Urothelium cell line (cell line): ENCODE measurements at regions not wholly inside any gene's neighbourhood (a gene's known extent, or its start where the extent isn't known, plus 50 kb on each side); places are given as distances from the start of the nearest gene placed in this dataset.

Source experiments
- DNase-seq: peaks from one replicate; pipeline ENCODE4 v3.0.0; 2011; ENCODE audit warnings: low spot score, mixed read lengths
- FAIRE-seq: peaks from 2 replicates; lab custom pipeline; 2011; peaks lifted over from hg19 to GRCh38; lab: Jason Lieb, UNC

GRCh38 chr12:28814246-28814645 is 334.8 kb upstream of the FAR2 start:
- DNase-seq (no peak), FAIRE-seq (no peak)

DNA sequence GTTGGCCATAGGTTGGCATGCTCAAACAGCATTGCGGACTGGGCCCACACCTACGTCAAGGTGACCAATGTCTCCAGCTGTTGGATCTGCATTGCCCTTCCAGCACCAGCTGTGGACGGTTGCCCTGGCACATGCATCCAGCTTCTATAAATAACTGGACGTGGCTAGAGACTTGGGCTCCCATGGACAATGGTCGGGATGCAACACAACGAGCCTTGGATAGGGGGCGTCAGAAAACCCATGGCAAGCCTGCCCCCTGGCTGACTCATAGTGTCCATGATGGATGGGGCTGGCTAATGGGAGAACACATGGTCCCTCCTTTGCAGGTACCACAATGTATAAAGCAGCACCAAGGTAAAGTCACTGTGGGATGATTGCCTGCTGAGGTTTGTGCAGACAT is 331.6 kb upstream of the FAR2 start:
- peak; percentile 71 for FAIRE-seq
- no peak for DNase-seq

GRCh38 chr12:28824193-28824846 is 324.8 kb upstream of the FAR2 start:
- FAIRE-seq = peak; percentile 17
- no peak for DNase-seq

GRCh38 chr12:28824849-28825248 is 324.2 kb upstream of the FAR2 start:
- DNase-seq (no peak), FAIRE-seq (no peak)

GRCh38 chr12:28826766-28827165 is 322.3 kb upstream of the FAR2 start:
- no peak for FAIRE-seq
- DNase-seq = no peak

- DNase-seq = no peak
- no peak for FAIRE-seq
These were observed 321.2 kb upstream of the FAR2 start for GRCh38 chr12:28827861-28828260.

DNA sequence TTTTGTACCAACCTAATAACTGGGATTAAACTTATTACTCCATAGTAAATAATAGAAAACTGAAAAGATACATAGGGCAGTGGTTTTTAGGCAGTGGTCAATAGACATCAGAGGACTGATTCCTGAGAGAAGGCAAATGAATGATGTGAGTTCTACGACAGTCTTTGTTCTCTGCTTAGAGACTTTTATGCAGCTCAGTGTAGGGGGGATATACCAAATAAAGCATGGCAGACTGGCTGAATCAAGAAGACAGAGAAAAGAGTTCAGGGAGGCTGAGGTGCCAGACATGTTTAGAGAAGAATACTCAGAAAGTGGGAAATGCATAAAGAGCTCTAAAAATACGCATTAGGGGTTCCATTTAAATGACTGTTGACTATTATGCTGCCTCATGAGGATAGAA is 320.8 kb upstream of the FAR2 start:
- no peak for FAIRE-seq
- no peak for DNase-seq

GRCh38 chr12:28830491-28830890 is 318.6 kb upstream of the FAR2 start:
- DNase-seq = no peak
- FAIRE-seq = no peak

DNA sequence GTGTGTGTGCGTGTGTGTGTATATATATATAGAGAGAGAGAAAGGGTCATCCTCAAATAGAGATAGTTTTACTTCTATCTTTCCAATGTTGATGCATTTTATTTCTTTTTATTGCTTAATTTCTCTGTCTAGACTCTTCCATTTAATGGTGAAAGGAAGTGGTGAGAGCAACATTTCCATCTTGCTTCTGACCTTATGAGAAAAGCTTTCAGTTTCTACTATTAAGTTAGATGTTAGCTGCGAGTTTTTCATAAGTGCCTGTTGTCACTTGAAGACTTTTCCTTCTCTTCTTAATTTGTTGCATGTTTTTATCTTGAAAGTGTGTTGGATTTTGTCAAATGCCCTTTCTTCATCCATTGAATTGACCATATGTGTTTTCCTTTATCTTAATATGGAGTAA is 304.4 kb upstream of the FAR2 start:
- FAIRE-seq (no peak), DNase-seq (no peak)

- no peak for FAIRE-seq
- DNase-seq = no peak
These were observed 297.3 kb upstream of the FAR2 start for GRCh38 chr12:28851781-28852180.

DNA sequence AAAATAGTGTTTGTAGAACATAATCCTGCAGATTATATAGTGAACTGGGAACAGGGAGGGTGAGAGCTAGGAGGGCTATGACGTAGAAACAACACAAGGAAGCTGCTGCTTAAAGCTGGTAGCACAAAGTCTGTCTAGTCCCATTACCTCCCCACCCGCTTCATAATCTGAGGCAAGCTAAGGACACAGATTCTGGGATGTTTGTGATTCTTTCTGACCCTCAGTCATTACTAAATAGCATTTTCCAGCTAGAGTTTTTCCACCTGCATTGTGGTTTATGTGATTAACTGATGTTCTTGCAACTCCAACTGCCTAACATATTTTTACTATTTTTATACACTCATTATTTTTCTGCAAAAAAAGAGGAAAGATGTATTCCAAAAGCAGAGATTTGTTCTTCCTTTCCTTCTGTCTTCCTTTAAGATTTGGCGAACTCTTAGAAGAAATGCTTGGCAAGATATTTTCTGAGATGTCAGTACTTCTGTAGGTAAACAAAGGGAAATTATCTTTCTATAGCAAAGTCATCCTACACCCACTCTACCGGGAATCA is 293.2 kb upstream of the FAR2 start:
- FAIRE-seq (no peak), DNase-seq (no peak)

DNA sequence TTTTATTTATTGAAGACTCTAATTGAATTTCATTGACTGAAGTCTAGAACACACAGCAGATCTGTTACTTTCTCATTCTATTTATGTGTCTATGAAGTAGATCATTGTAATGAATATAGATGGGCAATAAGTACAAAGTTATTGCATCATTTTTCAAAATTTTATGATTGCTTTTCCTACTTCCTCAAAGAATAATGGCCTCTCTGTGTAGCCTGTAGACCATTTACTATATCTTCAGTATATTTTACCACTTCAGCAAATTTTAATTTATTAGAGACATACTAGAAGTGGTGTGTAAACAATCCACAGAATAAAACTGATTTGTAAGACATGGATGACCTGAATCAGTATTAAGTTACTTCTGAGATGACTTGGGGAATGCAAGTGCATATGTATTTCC is 291.7 kb upstream of the FAR2 start:
- no peak for DNase-seq
- no peak for FAIRE-seq

- DNase-seq (no peak), FAIRE-seq (no peak)
These were observed 289.5 kb upstream of the FAR2 start for GRCh38 chr12:28859551-28859950.

GRCh38 chr12:28865776-28866175 is 283.3 kb upstream of the FAR2 start:
- DNase-seq (no peak), FAIRE-seq (no peak)

DNA sequence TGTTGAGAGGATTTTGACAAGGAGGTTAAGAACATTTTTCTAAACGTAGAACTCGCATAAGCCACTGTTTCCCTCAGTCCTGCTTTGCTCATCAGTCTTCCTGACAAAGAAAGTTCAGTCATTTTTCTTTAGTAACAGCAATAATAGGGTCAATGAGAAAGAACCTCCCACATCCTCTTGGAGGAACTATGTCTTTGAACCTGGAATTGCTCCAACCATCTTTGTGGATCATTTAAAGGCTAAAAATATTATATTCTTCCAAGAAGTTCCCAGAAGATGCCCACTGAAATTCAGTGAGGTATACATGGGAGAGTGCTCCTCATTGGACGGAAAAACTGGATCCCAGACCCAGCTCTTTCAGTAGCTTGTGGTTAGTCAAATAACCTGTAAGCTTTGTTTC is 282.8 kb upstream of the FAR2 start:
- no peak for DNase-seq
- no peak for FAIRE-seq

DNA sequence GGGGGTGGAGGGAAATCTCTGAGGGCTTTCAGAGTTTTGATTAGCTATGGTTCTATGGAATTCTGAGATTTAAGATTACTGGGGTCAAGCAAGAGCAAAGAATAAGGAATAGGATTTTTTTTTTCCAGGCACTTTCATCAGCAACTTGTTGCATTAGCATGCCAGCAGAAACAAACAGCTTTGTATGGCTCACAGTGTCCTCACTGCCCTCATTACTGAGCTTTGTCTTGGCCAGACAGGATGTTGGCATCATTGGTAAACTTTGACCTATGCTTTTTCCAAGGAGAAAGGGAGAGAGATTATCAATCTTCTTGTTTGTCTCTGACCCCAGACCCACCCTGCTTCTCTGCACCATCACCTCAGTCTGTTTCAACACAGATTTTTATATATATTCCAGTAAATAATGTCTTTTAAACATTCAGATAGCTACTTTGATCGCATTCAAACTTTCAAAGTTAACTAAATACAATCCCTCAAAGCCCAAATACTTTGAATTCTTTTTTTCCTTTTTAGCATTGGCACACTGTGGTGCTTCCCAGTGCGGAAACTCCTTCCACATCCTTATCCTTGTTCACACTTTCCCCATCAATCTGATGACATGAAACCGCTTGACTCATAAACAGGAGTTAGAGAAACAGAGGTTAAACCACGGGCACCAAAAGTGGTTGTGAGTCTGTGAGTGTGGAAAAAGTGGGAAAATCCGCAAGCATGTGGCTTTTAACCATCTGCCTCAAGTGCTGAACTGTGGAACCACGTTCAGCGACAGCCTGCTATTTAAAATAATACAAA is 282.2 kb upstream of the FAR2 start:
- no peak for FAIRE-seq

DNA sequence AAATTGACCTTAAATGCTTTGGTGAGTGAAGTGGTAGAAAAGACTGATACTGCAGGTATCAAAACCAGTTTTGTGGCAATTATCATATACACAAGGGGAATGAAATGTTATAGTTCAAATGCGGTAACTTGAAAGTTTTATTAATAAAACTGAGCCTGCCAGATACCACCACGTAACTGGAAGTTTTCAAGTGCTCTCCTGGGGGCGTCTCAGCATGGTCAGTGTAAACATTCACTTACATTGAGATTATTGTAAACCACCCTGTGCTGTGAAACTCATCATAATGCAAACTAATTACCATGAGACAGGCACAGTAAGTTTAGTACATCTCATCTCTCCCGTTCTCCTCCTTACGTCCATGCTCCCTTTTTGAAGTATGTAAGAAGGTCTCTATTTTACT is 280.7 kb upstream of the FAR2 start:
- FAIRE-seq = no peak
- no peak for DNase-seq

More for the DNA sequence above, 282.2 kb upstream of the FAR2 start:
- no peak for DNase-seq

DNA sequence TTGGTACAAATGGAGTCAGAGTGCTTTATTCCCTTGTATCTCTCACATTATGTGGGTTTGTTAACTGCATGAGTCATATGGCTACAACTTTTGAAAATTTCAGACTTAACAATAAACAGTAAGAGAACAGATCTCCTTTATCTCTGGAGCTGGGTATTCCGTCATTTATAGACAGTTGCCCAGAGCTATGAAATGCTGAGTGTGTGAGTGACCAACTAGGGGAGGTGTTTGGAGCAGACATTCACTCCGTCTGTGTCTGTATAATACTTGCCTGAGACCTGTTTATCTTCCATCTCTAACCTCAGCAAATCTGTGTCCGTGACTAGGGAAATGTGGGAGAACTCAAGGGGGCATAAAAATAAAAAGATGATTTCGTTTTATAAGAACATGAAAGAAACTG is 279.9 kb upstream of the FAR2 start:
- peak; percentile 33 for DNase-seq
- FAIRE-seq = no peak

GRCh38 chr12:28870839-28871440 is 278.1 kb upstream of the FAR2 start:
- DNase-seq = no peak
- no peak for FAIRE-seq

GRCh38 chr12:28872654-28873268 is 276.3 kb upstream of the FAR2 start:
- FAIRE-seq = no peak
- DNase-seq = peak; percentile 67

DNA sequence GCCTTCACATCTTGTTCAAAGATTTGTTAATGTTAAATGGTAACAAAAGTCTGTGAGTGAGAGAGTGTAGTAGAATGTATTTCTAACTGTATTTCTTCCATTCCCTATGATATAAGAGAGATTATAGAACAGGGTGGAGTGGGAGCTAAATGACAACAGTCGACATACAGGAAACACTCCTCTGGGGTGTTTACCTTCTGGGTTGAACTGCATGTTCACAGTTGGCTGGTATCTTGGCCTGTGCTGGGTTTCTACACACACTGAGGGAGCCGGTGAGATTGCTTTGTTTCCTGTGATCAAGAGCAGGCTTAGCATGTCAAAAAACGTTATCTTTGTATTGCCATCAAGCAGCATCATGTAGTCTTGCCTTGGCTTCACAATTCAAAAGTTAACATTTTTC is 274.3 kb upstream of the FAR2 start:
- FAIRE-seq (no peak), DNase-seq (no peak)
